ENCODE measurements at regions not wholly inside any gene's neighbourhood (a gene's known extent, or its start where the extent isn't known, plus 50 kb on each side); places are given as distances from the start of the nearest gene placed in this dataset.

- H3K4me1 Mint-ChIP-seq (ENCODE audit: unreplicated experiment) = no peaks in the 10 kb centered on the region
- peaks cover 43% of the 10 kb centered on the region for H3K27me3 Mint-ChIP-seq (ENCODE audit: unreplicated experiment)
- no peak for DNase-seq (ENCODE audit: extremely low spot score, unreplicated experiment)
- no peaks in the 10 kb centered on the region for H3K36me3 Mint-ChIP-seq (ENCODE audit: unreplicated experiment)
- no peaks in the 10 kb centered on the region for H3K9me3 Mint-ChIP-seq (ENCODE audit: unreplicated experiment)
- H3K27ac Mint-ChIP-seq (ENCODE audit: unreplicated experiment) = no peak overlapping the region
- no peak for TF ChIP-seq CTCF (IDR thresholded peaks at IDR 0.05)
- no peak overlapping the region for H3K4me3 Mint-ChIP-seq (ENCODE audit: unreplicated experiment)
Measured at GRCh38 chr16:82542714-82543113, 84.1 kb upstream of the CDH13 start.

- Mint-ChIP-seq H3K4me1 (ENCODE audit: unreplicated experiment) (no peaks in the 10 kb centered on the region), H3K27ac (ENCODE audit: unreplicated experiment) (no peak overlapping the region), H3K27me3 (ENCODE audit: unreplicated experiment) (peaks cover 38% of the 10 kb centered on the region), H3K9me3 (ENCODE audit: unreplicated experiment) (no peaks in the 10 kb centered on the region), H3K4me3 (ENCODE audit: unreplicated experiment) (no peak overlapping the region), H3K36me3 (ENCODE audit: unreplicated experiment) (no peaks in the 10 kb centered on the region)
- no peak for TF ChIP-seq CTCF (IDR thresholded peaks at IDR 0.05)
- DNase-seq (ENCODE audit: extremely low spot score, unreplicated experiment) = peak; percentile 25
Measured at GRCh38 chr16:82541103-82541502, 85.7 kb upstream of the CDH13 start.

DNA sequence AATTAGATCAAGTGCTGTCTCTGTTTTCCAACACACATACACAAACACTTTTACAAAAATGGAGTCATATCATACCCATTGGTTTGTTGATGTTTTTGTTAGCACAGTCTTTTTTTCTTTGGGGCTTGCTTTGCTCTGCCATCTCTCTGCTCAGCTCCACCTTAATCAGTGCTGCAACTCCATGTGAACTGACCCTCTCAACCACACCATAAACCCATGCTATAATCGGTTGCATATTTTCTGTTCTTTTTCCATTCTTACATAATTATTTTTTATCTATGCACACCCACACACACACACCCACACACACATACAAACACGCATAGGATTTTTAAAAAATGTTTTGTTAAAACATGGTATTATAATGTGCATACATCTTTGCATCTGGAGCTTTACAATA lies 91.0 kb upstream of the CDH13 start:
- peaks cover 14% of the 10 kb centered on the region for H3K27me3 Mint-ChIP-seq (ENCODE audit: unreplicated experiment)
- no peak for TF ChIP-seq CTCF (IDR thresholded peaks at IDR 0.05)
- H3K27ac Mint-ChIP-seq (ENCODE audit: unreplicated experiment) = no peak overlapping the region

DNA sequence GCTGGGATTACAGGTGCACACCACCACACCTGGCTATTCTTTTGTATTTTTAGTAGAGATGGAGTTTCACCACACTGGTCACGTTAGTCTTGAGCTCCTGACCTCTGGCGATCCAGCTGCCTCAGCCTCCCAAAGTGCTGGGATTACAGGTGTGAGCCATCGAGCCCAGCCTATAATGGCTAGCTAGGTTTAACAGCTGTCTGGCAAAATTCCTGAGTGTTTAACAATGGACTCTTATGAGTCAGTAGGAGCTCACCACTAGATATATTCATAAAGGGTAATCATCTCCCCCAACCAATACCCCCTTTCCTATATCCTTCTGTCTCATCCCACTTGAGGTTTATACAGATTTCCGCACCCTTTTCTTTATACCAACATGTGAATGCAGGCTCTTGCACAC lies 91.5 kb upstream of the CDH13 start:
- Mint-ChIP-seq H3K27ac (ENCODE audit: unreplicated experiment) (no peak overlapping the region), H3K36me3 (ENCODE audit: unreplicated experiment) (no peaks in the 10 kb centered on the region), H3K9me3 (ENCODE audit: unreplicated experiment) (no peaks in the 10 kb centered on the region), H3K4me1 (ENCODE audit: unreplicated experiment) (no peaks in the 10 kb centered on the region), H3K4me3 (ENCODE audit: unreplicated experiment) (no peak overlapping the region), H3K27me3 (ENCODE audit: unreplicated experiment) (peaks cover 13% of the 10 kb centered on the region)
- TF ChIP-seq CTCF (IDR thresholded peaks at IDR 0.05) = no peak
- DNase-seq (ENCODE audit: extremely low spot score, unreplicated experiment) = no peak

More for the DNA sequence above, 91.0 kb upstream of the CDH13 start:
- Mint-ChIP-seq H3K4me3 (ENCODE audit: unreplicated experiment) (no peak overlapping the region), H3K9me3 (ENCODE audit: unreplicated experiment) (no peaks in the 10 kb centered on the region), H3K36me3 (ENCODE audit: unreplicated experiment) (no peaks in the 10 kb centered on the region), H3K4me1 (ENCODE audit: unreplicated experiment) (no peaks in the 10 kb centered on the region)
- DNase-seq (ENCODE audit: extremely low spot score, unreplicated experiment) = no peak

DNA sequence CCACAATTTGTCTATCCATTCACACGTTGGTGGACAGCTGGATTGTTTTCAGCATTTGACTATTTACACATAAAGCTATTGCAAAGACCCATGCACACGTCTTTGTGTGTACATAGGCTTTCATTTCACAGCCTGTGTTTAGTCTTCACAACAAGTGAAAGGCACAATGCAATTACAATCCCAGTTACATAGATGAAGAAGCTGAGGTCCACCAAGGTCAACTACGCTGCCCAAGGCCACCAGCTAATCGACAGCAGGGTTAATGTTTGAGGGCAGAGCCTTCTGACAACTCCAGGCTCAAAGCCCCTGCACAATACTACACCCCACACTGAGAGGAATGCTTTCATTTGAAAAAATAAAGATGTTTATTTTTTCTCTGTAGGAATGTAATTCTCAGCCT lies 93.6 kb upstream of the CDH13 start:
- no peak for DNase-seq (ENCODE audit: extremely low spot score, unreplicated experiment)
- Mint-ChIP-seq H3K4me3 (ENCODE audit: unreplicated experiment) (no peak overlapping the region), H3K36me3 (ENCODE audit: unreplicated experiment) (no peaks in the 10 kb centered on the region), H3K27ac (ENCODE audit: unreplicated experiment) (no peak overlapping the region), H3K27me3 (ENCODE audit: unreplicated experiment) (peaks cover 6% of the 10 kb centered on the region), H3K4me1 (ENCODE audit: unreplicated experiment) (no peaks in the 10 kb centered on the region), H3K9me3 (ENCODE audit: unreplicated experiment) (no peaks in the 10 kb centered on the region)
- TF ChIP-seq CTCF (IDR thresholded peaks at IDR 0.05) = no peak

Data from osteocyte (in vitro differentiated cells).